Mucosa of descending colon (tissue), 3 donors: ENCODE measurements at regions not wholly inside any gene's neighbourhood (a gene's known extent, or its start where the extent isn't known, plus 50 kb on each side); places are given as distances from the start of the nearest gene placed in this dataset.

Experiments
- ATAC-seq: fragments of 200-7000 bp; cut with Tn5 transposase; one replicate; pipeline ENCODE4 v1.9.1; 2020; ENCODE audit warnings: mild to moderate bottlenecking, moderate library complexity
- DNase-seq, 3 donors: peaks; one replicate each; pipeline ENCODE4 v3.0.0-alpha.2; 2020
- H3K36me3 ChIP-seq: fragments of 200-600 bp; one replicate; pipeline ENCODE4 v1.8.0; 2021; ENCODE audit warnings: low read depth, mild to moderate bottlenecking
- H3K4me1 ChIP-seq: fragments of 200-600 bp; one replicate; pipeline ENCODE4 v1.8.0; 2021; ENCODE audit warnings: low read depth, mild to moderate bottlenecking
- H3K4me3 ChIP-seq: fragments of 200-600 bp; one replicate; pipeline ENCODE4 v1.8.0; 2021; ENCODE audit warnings: mild to moderate bottlenecking
- H3K9me3 ChIP-seq: fragments of 200-600 bp; one replicate; pipeline ENCODE4 v1.8.0; 2021; ENCODE audit warnings: mild to moderate bottlenecking
- intact Hi-C, 2 donors: fragments of 100-400 bp; cut with DNase I in 1 of 2; cut with micrococcal nuclease in 1 of 2; formaldehyde crosslinking; loops; one replicate each; pipeline versions ENCODE4 v1.11.0 to v1.11.1; 2022; cut with DNase I, micrococcal nuclease
- TF ChIP-seq, protein P1 (sequence below): fragments of 200-600 bp; IDR thresholded peaks from one replicate; pipeline ENCODE4 v1.8.0; 2022; ENCODE audit warnings: antibody characterized with exemption, mild to moderate bottlenecking
- donor health status: DM: no; HTN: no; CAD: no; lungs with moderate emphysema.
- donor health status: DM: no; HTN: no; CAD: no.
- donor health status: DM: no; HTN: yes; CAD: no.

DNA sequence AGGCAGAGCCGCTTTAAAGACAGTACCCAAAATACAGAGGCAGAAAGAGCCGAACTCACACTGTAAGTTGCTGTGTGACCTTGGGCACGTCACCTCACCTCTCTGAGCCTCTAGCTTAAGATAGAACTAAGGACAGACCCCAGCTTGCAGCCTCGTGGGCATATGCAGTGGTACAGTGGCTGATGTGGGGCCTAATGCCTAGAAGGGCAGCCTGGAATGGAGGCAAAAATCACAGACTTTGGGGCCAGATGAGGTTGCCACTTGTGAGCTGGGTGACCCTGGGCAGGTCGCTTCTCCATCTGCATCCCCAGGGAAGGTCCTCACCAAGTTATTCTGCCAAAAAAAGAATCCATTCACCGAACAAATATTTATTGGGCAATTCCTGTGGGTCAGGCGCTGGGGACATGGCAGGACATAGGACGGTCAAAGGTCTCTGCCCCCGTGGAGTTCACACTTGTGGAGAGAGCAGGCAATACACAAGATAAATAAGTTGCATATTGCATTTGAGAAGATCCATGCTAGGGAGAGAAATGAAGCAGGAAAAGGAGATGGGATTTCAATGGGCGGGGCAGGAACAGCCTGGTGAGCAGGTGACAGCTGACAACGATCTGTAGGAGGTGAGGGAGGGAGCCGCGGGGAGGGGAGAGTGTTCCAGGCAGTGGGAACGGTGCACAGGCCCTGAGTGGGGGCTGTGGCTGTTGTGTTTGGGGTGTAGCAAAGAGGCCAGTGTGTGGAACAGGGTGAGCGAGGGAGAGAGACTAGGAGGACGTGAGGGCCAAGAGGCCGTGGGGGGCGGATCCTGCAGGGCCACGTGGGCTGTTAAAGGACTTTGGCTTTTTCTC lies 115.2 kb downstream of the CEBPB start:
- no peaks in the 10 kb centered on the region for H3K36me3 ChIP-seq
- intact Hi-C loops, result no loop called here
- no peaks in the 10 kb centered on the region for H3K9me3 ChIP-seq
- peaks cover 29% of the 10 kb centered on the region for H3K4me1 ChIP-seq
- DNase-seq (peak; percentile 72 to 76 (median 75)), ATAC-seq (peak; percentile 76)
- H3K4me3 ChIP-seq, result no peak overlapping the region
- TF ChIP-seq, protein P1, sequence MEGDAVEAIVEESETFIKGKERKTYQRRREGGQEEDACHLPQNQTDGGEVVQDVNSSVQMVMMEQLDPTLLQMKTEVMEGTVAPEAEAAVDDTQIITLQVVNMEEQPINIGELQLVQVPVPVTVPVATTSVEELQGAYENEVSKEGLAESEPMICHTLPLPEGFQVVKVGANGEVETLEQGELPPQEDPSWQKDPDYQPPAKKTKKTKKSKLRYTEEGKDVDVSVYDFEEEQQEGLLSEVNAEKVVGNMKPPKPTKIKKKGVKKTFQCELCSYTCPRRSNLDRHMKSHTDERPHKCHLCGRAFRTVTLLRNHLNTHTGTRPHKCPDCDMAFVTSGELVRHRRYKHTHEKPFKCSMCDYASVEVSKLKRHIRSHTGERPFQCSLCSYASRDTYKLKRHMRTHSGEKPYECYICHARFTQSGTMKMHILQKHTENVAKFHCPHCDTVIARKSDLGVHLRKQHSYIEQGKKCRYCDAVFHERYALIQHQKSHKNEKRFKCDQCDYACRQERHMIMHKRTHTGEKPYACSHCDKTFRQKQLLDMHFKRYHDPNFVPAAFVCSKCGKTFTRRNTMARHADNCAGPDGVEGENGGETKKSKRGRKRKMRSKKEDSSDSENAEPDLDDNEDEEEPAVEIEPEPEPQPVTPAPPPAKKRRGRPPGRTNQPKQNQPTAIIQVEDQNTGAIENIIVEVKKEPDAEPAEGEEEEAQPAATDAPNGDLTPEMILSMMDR, result no peak

DNA sequence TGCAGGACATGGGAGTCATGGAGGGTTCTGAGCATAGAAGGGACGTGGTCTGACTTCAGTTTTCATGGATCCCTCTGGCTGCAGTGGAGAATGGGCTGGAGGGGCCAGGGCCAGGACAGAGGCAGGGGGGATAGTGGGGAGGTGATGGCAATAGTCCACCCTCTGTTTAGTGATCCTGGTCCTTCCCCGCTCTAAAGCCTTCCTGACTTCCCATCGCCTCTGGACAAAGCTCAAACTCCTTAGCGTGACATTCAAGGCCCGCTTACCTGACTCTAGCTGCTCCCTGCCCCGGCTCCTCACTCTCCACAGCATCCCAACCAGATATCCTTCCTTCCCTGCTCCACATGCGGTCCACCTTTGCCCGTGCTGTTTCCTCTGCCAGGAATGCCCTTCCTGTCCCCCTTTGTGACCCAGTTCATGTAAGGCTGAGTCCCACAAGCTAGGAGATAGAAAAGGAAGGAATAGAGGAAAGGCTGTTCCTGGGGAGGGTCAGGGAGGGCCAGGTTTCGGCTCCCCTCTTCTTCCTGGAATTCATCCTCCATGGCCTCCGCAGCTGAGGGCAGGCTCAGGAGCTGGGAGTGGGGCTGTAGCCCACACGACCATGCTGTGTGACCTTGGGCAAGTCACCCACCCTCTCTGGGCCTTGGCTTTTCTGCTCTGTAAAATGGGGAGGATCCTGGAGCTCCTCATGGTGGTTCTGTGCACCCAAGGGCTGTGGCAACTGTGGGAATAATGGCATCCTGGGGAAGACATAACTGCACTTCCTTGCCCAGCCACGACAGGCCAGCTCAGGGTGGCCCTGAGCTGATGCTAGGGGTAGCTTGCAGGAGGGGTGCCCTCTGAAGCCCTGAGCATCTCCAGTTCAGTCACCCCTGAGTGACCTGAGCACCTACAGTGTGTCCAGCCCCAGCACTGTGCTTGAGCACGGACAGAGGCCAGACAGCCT lies 116.1 kb downstream of the CEBPB start:
- intact Hi-C loops, result no loop called here
- Histone ChIP-seq H3K4me1 (peaks cover 29% of the 10 kb centered on the region), H3K36me3 (no peaks in the 10 kb centered on the region), H3K4me3 (no peak overlapping the region), H3K9me3 (no peaks in the 10 kb centered on the region)
- DNase-seq, result peak in 1 of 3 donors; percentile 49
- no peak for ATAC-seq
- TF ChIP-seq, protein P1, result no peak

DNA sequence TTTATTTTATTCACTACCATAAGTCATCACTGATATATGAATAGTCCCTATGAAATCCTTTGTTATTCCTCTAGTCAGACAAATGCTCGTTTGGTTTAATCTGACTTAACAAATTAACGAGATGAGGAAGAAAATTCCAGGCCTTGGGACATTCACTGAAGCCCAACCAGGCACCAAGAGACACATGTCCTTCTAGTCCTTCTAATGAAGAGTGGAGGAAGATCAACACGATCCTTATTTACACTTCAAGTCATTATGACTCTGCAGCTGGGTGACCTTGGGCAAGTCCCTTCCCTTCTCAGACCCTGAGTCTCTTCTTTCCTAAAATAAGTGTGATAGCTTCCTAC lies 117.5 kb downstream of the CEBPB start:
- intact Hi-C loops, result no loop called here
- TF ChIP-seq, protein P1, result no peak
- Histone ChIP-seq H3K9me3 (no peaks in the 10 kb centered on the region), H3K4me3 (no peak overlapping the region), H3K36me3 (no peaks in the 10 kb centered on the region), H3K4me1 (peaks cover 29% of the 10 kb centered on the region)
- DNase-seq, result no peak
- ATAC-seq, result no peak

DNA sequence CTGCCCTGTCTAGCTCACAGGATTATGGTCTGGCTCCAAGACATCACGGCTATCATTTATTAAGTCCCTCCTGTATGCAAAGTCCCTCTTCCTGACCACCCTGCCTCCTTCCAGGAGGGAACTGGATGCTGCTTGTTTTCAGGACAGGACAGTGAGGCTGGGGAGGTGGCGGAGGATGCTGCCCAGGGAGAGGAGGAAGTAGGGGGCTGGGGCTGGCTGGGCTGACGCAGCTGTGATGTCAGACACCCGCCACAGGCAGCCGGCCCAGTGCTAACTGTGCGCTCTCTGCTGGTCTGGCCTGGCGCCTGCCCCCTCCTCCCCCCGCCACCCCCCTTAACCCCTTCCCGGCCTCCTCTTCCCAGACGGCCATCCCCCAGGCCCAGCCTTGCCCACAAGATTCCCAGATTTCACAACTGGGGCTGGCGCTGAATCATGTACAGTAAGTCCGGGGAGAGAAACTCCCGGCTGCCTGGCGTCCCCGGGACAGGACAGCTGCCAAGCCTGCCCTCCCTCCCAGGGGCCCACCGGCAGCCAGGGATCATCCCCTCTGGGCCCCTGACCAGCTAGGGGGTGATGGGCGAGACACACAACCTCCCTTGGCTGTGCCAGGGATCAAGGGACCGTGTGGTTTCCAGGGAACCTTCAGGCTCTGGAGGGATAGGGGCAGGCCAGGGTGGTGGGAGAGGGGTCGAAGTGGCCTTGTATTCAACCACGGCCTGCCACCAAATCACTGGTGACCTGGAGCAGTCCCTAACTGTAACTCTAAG lies 118.1 kb downstream of the CEBPB start:
- intact Hi-C loops, result no loop called here
- ATAC-seq, result peak; percentile 56
- H3K4me1 ChIP-seq, result peaks cover 26% of the 10 kb centered on the region

More for the DNA sequence above, 118.1 kb downstream of the CEBPB start:
- H3K9me3 ChIP-seq, result no peaks in the 10 kb centered on the region
- DNase-seq, result peak; percentile 67 to 89 (median 69)
- H3K36me3 ChIP-seq, result no peaks in the 10 kb centered on the region
- TF ChIP-seq, protein P1, result no peak
- no peak overlapping the region for H3K4me3 ChIP-seq
